ENCODE measurements at regions not wholly inside any gene's neighbourhood (a gene's known extent, or its start where the extent isn't known, plus 50 kb on each side); places are given as distances from the start of the nearest gene placed in this dataset.
"Not testable (repeated sequence)": the region's sequence is repeated elsewhere in the genome, so short reads cannot be mapped to it uniquely, and the experiment has no call there.

DNA sequence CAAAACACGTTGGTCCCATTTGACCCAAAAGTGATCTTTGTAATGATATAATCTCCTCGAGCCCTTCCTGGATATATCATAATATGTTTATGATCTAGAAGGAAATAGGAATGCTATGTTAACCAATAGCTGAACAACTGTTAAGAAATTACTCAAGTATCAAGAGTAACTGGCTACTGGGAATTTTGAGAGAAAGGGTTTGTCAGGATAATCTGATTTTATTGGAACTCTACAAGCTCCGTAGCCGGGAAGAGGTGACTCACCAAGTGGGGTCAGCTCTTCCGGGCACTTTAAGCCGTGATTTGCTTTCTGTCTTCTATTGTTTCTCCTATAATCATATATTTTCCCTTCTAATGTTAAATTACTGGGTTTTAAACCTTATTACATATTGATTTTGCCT is 250.5 kb upstream of the POGK start:
- TF ChIP-seq, protein P1, sequence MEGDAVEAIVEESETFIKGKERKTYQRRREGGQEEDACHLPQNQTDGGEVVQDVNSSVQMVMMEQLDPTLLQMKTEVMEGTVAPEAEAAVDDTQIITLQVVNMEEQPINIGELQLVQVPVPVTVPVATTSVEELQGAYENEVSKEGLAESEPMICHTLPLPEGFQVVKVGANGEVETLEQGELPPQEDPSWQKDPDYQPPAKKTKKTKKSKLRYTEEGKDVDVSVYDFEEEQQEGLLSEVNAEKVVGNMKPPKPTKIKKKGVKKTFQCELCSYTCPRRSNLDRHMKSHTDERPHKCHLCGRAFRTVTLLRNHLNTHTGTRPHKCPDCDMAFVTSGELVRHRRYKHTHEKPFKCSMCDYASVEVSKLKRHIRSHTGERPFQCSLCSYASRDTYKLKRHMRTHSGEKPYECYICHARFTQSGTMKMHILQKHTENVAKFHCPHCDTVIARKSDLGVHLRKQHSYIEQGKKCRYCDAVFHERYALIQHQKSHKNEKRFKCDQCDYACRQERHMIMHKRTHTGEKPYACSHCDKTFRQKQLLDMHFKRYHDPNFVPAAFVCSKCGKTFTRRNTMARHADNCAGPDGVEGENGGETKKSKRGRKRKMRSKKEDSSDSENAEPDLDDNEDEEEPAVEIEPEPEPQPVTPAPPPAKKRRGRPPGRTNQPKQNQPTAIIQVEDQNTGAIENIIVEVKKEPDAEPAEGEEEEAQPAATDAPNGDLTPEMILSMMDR (IDR thresholded peaks at IDR 0.05; ENCODE audit: borderline replicate concordance, control extremely low read depth, extremely low read depth, insufficient read depth, missing control alignments): no peak
- in situ Hi-C loops (cut with MboI; ENCODE audit: low sequenced_read_pairs, unreplicated experiment): no loop called here
- no peak for DNase-seq (ENCODE audit: low spot score)

GRCh38 chr1:166590161-166590560 is 249.1 kb upstream of the POGK start:
- TF ChIP-seq, protein P1 (IDR thresholded peaks at IDR 0.05; ENCODE audit: borderline replicate concordance, control extremely low read depth, extremely low read depth, insufficient read depth, missing control alignments): no peak
- DNase-seq (ENCODE audit: low spot score): no peak
- in situ Hi-C loops (cut with MboI; ENCODE audit: low sequenced_read_pairs, unreplicated experiment): no loop called here

- TF ChIP-seq, protein P1 (IDR thresholded peaks at IDR 0.05; ENCODE audit: borderline replicate concordance, control extremely low read depth, extremely low read depth, insufficient read depth, missing control alignments): no peak
- in situ Hi-C loops (cut with MboI; ENCODE audit: low sequenced_read_pairs, unreplicated experiment): no loop called here
- DNase-seq (ENCODE audit: low spot score): no peak
These were observed 244.6 kb upstream of the POGK start for GRCh38 chr1:166594646-166595045.

- TF ChIP-seq, protein P1 (IDR thresholded peaks at IDR 0.05; ENCODE audit: borderline replicate concordance, control extremely low read depth, extremely low read depth, insufficient read depth, missing control alignments): no peak
- no peak for DNase-seq (ENCODE audit: low spot score)
- in situ Hi-C loops (cut with MboI; ENCODE audit: low sequenced_read_pairs, unreplicated experiment): no loop called here
These were observed 241.8 kb upstream of the POGK start for GRCh38 chr1:166597516-166597915.

GRCh38 chr1:166600574-166600973 is 238.7 kb upstream of the POGK start:
- DNase-seq (ENCODE audit: low spot score): no peak
- in situ Hi-C loops (cut with MboI; ENCODE audit: low sequenced_read_pairs, unreplicated experiment): no loop called here
- TF ChIP-seq, protein P1 (IDR thresholded peaks at IDR 0.05; ENCODE audit: borderline replicate concordance, control extremely low read depth, extremely low read depth, insufficient read depth, missing control alignments): no peak

DNA sequence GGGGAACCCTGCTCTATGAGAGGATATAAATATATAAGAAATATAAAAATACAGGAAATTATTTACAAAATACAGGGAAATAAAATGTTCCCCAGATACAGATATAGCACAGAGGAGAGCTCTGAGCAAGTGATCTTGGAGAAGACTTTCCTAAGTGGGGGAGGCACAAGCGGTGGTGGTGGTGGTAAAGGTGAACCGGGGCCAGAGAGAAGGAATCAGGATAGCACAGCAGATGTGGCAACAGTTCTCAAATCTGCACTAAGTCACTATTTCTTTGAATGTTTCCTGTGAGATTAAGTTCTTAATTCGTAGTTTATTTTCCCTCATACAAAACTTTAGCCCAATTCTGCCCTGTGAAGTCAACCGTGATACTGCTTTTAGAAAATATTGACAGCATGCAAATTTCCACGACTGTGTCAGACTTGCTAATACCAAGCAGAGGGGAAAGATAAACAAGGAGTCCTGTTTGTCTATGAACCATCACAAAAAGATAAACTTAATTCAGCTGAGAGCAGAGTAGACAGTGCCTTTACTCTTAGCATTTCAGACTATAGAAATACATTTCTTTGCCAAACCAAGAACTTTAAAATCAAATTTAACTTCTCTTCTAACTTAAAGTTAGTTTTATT is 237.5 kb upstream of the POGK start:
- TF ChIP-seq, protein P1 (IDR thresholded peaks at IDR 0.05; ENCODE audit: borderline replicate concordance, control extremely low read depth, extremely low read depth, insufficient read depth, missing control alignments): no peak
- in situ Hi-C loops (cut with MboI; ENCODE audit: low sequenced_read_pairs, unreplicated experiment): no loop called here

GRCh38 chr1:166602801-166603200 is 236.5 kb upstream of the POGK start:
- in situ Hi-C loops (cut with MboI; ENCODE audit: low sequenced_read_pairs, unreplicated experiment); DNase-seq (ENCODE audit: low spot score): not testable (repeated sequence)

More for the DNA sequence above, 237.5 kb upstream of the POGK start:
- no peak for DNase-seq (ENCODE audit: low spot score)
